ENCODE measurements at regions not wholly inside any gene's neighbourhood (a gene's known extent, or its start where the extent isn't known, plus 50 kb on each side); places are given as distances from the start of the nearest gene placed in this dataset.

DNA sequence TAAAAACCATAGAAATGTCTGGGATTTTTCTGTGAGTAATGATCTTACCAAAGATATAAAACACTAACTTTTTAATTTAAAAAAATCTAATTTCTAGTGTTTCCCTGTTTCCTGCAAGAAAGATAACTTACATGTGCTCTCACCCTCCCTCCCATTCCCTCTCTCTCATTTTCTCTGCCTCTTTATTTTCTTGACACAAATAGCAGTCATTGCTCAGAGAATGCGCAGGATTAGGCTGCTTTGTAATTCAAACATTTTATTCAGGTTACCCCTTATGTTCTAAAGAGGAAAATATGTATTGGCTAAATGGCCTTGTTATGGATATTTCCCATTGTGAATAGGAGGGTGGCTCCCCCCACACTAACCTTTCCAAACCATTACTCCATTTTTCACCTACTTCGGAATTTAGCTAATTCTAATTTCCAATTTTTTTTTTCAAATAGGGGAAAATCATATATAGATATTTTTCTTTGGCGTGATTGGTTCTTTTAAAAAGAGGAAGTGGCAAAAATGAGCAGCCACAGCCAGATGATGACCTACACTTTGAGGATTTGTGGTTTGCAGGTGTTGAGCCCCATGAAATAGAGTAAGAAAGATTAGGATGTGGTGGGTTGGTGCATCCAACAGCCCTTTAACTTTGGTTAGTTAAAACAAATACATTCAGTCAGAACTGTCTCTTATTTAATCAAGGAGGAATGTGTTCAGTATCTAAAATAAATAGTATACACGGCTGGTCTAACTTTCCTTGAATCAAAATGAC is 554.4 kb downstream of the IGSF11 start:
- CTCF ChIA-PET (ENCODE audit: partially characterized antibody), result no interaction called here
- H3K4me2 ChIP-seq (ENCODE audit: insufficient read depth in 1 of 2, low read depth in 2 of 2, low read length in 2 of 2), result peak overlapping the region; percentile 39 to 41; a peak in 3 of 4 replicates
- H3K9me3 ChIP-seq (ENCODE audit: insufficient read depth in 2 of 2, low read depth in 1 of 2, low read length in 1 of 2), result no peaks in the 10 kb centered on the region
- DNase-seq (ENCODE audit: low read depth in 1 of 2, low spot score in 2 of 2) (no peak), FAIRE-seq (no peak)
- no peak overlapping the region for H3K4ac ChIP-seq (replicated peaks; ENCODE audit: insufficient read length, low read depth, low read length)
- no peak overlapping the region for H4K8ac ChIP-seq (ENCODE audit: extremely low read depth, insufficient read depth, low read length)
- peak overlapping the region in 1 of 4 experiments; percentile 28; a peak in 1 of 8 replicates for H3K4me3 ChIP-seq (ENCODE audit: extremely low read depth in 1 of 4, insufficient read depth in 2 of 4, low read depth in 3 of 4, low read length in 4 of 4)
- H3K27ac ChIP-seq (ENCODE audit: low read depth, low read length), result no peak overlapping the region
- H2BK12ac ChIP-seq (ENCODE audit: low read depth, low read length), result peak overlapping the region; percentile 82; the same call in 1 of the 2 replicates
- no peaks in the 10 kb centered on the region for H3K79me1 ChIP-seq (ENCODE audit: low read depth, low read length)
- H3K36me3 ChIP-seq (ENCODE audit: control insufficient read depth in 2 of 4, insufficient read depth in 4 of 4, low read length in 3 of 4), result no peaks in the 10 kb centered on the region
- H3K23me2 ChIP-seq (ENCODE audit: low read depth, low read length), result no peaks in the 10 kb centered on the region
- POLR2A ChIA-PET (ENCODE audit: partially characterized antibody), result no interaction called here
- H3K27me3 ChIP-seq (replicated peaks in 1 of 4; ENCODE audit: control insufficient read depth in 3 of 4, extremely low read depth in 1 of 4, insufficient read depth in 3 of 4, low read length in 3 of 4), result no peaks in the 10 kb centered on the region
- no peaks in the 10 kb centered on the region for H4K20me1 ChIP-seq (replicated peaks in 1 of 2; ENCODE audit: control insufficient read depth in 1 of 2, insufficient read depth in 2 of 2, low read length in 2 of 2)
- peak overlapping the region; percentile 88 for H2BK120ac ChIP-seq (replicated peaks; ENCODE audit: low read depth, low read length)
- no peak overlapping the region for H3K9ac ChIP-seq (replicated peaks in 1 of 4; ENCODE audit: extremely low read depth in 1 of 4, low read depth in 3 of 4, low read length in 3 of 4)
- H2AK5ac ChIP-seq (ENCODE audit: low read depth, low read length), result no peak overlapping the region
- H3K4me1 ChIP-seq (replicated peaks in 1 of 4; ENCODE audit: control insufficient read depth in 3 of 4, insufficient read depth in 4 of 4, low read length in 3 of 4), result peaks cover 0 to 14% (median 8%) of the 10 kb centered on the region in 4 experiments; a peak in 3 of 7 replicates
- H3K14ac ChIP-seq (ENCODE audit: insufficient read length), result no peak overlapping the region
- no peak overlapping the region for H2AFZ ChIP-seq (ENCODE audit: low read length)
- WGBS, 2 experiments (ENCODE audit: extremely low coverage in 1 of 2, insufficient coverage in 1 of 2, insufficient read length in 1 of 2, insufficient replicate concordance in 2 of 2, low coverage in 1 of 2, low lambda C conversion rate in 2 of 2, missing lambda C conversion rate in 1 of 2), result 6% methylated on average over 4 of the region's 4 CpGs; no CpG with 5 or more reads in 1 of the 2 experiments
- no peak overlapping the region for H4K91ac ChIP-seq (replicated peaks; ENCODE audit: insufficient read length, low read length)
- H3K18ac ChIP-seq (ENCODE audit: extremely low read depth, low read length), result no peak overlapping the region
- no peak overlapping the region for H2BK15ac ChIP-seq (ENCODE audit: low read length)
- peak overlapping the region; percentile 64; the same call in 1 of the 2 replicates for H2BK20ac ChIP-seq (ENCODE audit: low read length)
- H3K23ac ChIP-seq (ENCODE audit: insufficient read length), result no peak overlapping the region
- peak overlapping the region; percentile 66 for H4K5ac ChIP-seq (ENCODE audit: insufficient read length, low read depth, low read length)
- H2BK5ac ChIP-seq (ENCODE audit: low read depth, low read length), result peak overlapping the region; percentile 89
- no peaks in the 10 kb centered on the region for H3K79me2 ChIP-seq (ENCODE audit: control insufficient read depth in 1 of 2, insufficient read depth in 2 of 2, low read length in 2 of 2)
- H3K56ac ChIP-seq (replicated peaks; ENCODE audit: insufficient read length, low read depth, low read length), result no peak overlapping the region
- TF ChIP-seq, protein P1, sequence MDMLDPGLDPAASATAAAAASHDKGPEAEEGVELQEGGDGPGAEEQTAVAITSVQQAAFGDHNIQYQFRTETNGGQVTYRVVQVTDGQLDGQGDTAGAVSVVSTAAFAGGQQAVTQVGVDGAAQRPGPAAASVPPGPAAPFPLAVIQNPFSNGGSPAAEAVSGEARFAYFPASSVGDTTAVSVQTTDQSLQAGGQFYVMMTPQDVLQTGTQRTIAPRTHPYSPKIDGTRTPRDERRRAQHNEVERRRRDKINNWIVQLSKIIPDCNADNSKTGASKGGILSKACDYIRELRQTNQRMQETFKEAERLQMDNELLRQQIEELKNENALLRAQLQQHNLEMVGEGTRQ (IDR thresholded peaks at IDR 0.05; ENCODE audit: low read length), result no peak
- no peak for TF ChIP-seq TBP (IDR thresholded peaks at IDR 0.05; ENCODE audit: low read depth, low read length)
- no peak for TF ChIP-seq CBX8 (IDR thresholded peaks at IDR 0.05; ENCODE audit: borderline replicate concordance, low read depth, low read length)
- TF ChIP-seq, protein P2, sequence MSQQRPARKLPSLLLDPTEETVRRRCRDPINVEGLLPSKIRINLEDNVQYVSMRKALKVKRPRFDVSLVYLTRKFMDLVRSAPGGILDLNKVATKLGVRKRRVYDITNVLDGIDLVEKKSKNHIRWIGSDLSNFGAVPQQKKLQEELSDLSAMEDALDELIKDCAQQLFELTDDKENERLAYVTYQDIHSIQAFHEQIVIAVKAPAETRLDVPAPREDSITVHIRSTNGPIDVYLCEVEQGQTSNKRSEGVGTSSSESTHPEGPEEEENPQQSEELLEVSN (IDR thresholded peaks at IDR 0.05), result peak; percentile 55; the same call in 1 of the 2 replicates
- no peak for TF ChIP-seq RFX5 (IDR thresholded peaks at IDR 0.05; ENCODE audit: borderline replicate concordance, low read depth, low read length)
- TF ChIP-seq NANOG (IDR thresholded peaks at IDR 0.05; ENCODE audit: insufficient read depth, low read depth, low read length, poor library complexity, severe bottlenecking), result no peak
- TF ChIP-seq POU5F1 (IDR thresholded peaks at IDR 0.05; ENCODE audit: low read depth, low read length), result peak; percentile 66; the same call in 1 of the 2 replicates
- TF ChIP-seq ASH2L (IDR thresholded peaks at IDR 0.05; ENCODE audit: low read length), result no peak
- TF ChIP-seq, protein P3, sequence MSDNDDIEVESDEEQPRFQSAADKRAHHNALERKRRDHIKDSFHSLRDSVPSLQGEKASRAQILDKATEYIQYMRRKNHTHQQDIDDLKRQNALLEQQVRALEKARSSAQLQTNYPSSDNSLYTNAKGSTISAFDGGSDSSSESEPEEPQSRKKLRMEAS (IDR thresholded peaks at IDR 0.05), result peak; percentile 11; the same call in 1 of the 2 replicates
- no peak for TF ChIP-seq TAF1 (IDR thresholded peaks at IDR 0.05; ENCODE audit: low read depth, low read length)
